Suppressor macrophage treated with lipopolysaccharide for 4 hours (primary cell): ENCODE measurements at regions not wholly inside any gene's neighbourhood (a gene's known extent, or its start where the extent isn't known, plus 50 kb on each side); places are given as distances from the start of the nearest gene placed in this dataset.
"Not testable (repeated sequence)": the region's sequence is repeated elsewhere in the genome, so short reads cannot be mapped to it uniquely, and the experiment has no call there.

Experiments used
- DNase-seq: peaks from one replicate; pipeline ENCODE4 v3.0.0-alpha.2; 2020

GRCh38 chr16:88165040-88165544, 213.9 kb downstream of the BANP start:
- not testable (repeated sequence) for DNase-seq

- not testable (repeated sequence) for DNase-seq
These were observed 214.4 kb downstream of the BANP start for GRCh38 chr16:88165683-88166082.

GRCh38 chr16:88166209-88166773, 215.1 kb downstream of the BANP start:
- not testable (repeated sequence) for DNase-seq

GRCh38 chr16:88167798-88168556, 214.8 kb upstream of the ZNF469 start:
- DNase-seq: not testable (repeated sequence)

GRCh38 chr16:88168557-88168949, 214.2 kb upstream of the ZNF469 start:
- not testable (repeated sequence) for DNase-seq

GRCh38 chr16:88169136-88169830, 213.5 kb upstream of the ZNF469 start:
- DNase-seq: not testable (repeated sequence)

GRCh38 chr16:88169831-88170165, 213.0 kb upstream of the ZNF469 start:
- DNase-seq: not testable (repeated sequence)

GRCh38 chr16:88170528-88170991, 212.2 kb upstream of the ZNF469 start:
- DNase-seq: no peak

- not testable (repeated sequence) for DNase-seq
These were observed 211.6 kb upstream of the ZNF469 start for GRCh38 chr16:88171126-88171525.

GRCh38 chr16:88176184-88176583, 206.6 kb upstream of the ZNF469 start:
- DNase-seq: not testable (repeated sequence)

- DNase-seq: not testable (repeated sequence)
These were observed 206.1 kb upstream of the ZNF469 start for GRCh38 chr16:88176591-88177180.

GRCh38 chr16:88178251-88178650, 204.5 kb upstream of the ZNF469 start:
- not testable (repeated sequence) for DNase-seq

- DNase-seq: not testable (repeated sequence)
These were observed 203.9 kb upstream of the ZNF469 start for GRCh38 chr16:88178896-88179295.

GRCh38 chr16:88182967-88183881, 199.5 kb upstream of the ZNF469 start:
- not testable (repeated sequence) for DNase-seq

- not testable (repeated sequence) for DNase-seq
These were observed 198.7 kb upstream of the ZNF469 start for GRCh38 chr16:88184053-88184452.

GRCh38 chr16:88184566-88185355, 198.0 kb upstream of the ZNF469 start:
- DNase-seq: not testable (repeated sequence)

- not testable (repeated sequence) for DNase-seq
These were observed 197.4 kb upstream of the ZNF469 start for GRCh38 chr16:88185406-88185805.

GRCh38 chr16:88185976-88186888, 196.5 kb upstream of the ZNF469 start:
- not testable (repeated sequence) for DNase-seq

GRCh38 chr16:88186889-88187870, 195.6 kb upstream of the ZNF469 start:
- not testable (repeated sequence) for DNase-seq
